ENCODE measurements at regions not wholly inside any gene's neighbourhood (a gene's known extent, or its start where the extent isn't known, plus 50 kb on each side); places are given as distances from the start of the nearest gene placed in this dataset.

DNA sequence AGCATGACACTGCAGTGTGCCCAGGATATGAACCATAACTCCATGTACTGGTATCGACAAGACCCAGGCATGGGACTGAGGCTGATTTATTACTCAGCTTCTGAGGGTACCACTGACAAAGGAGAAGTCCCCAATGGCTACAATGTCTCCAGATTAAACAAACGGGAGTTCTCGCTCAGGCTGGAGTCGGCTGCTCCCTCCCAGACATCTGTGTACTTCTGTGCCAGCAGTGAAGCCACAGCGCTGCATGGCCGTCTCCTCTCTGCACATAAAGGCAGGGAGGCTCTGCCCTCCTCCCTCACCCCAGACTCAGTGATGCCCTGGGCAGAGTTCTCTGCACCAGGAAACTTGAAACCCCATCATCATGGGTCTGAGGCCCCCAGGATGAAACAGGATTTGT is 70.7 kb upstream of the PRSS58 start:
- TF ChIP-seq POLR2A (IDR thresholded peaks at IDR 0.05; ENCODE audit: low read depth, low read length), result no peak
- FAIRE-seq (no peak), DNase-seq (ENCODE audit: insufficient read length, low spot score) (no peak)

DNA sequence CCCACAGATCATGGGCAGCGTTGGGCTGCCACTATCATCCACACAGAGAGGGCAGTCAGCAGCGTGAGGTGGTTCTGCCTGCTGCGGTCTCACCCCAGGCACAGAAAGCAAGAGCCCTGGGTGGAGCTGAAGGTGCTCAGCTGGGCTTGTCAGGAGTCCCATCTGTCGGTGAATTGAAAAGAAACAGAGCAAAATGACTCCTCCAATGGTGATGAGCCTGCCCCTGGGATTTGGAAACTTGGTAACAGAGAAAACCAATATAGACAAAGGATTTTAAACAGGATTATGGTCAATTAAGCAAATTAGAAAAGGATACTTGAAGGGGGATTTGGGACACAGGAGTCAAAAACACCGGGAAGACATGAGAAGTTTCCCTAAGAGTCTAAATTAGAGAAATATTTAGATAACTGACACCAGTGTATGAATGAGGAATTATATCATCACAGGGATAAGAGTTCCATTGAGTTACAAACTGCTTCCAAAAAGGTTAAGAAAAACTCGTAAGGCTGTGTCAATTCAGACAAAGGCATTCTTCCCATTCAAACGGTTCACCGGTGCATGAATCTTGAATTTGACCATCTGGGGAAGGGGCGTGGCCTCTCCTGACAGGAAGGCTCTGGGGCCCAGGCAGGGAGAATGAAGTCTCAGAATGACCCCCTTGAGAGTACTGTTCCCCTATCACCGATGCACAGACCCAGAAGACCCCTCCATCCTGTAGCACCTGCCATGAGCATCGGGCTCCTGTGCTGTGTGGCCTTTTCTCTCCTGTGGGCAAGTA is 70.0 kb upstream of the PRSS58 start:
- FAIRE-seq, result no peak
- TF ChIP-seq POLR2A (IDR thresholded peaks at IDR 0.05; ENCODE audit: low read depth, low read length), result no peak
- DNase-seq (ENCODE audit: insufficient read length, low spot score), result no peak

DNA sequence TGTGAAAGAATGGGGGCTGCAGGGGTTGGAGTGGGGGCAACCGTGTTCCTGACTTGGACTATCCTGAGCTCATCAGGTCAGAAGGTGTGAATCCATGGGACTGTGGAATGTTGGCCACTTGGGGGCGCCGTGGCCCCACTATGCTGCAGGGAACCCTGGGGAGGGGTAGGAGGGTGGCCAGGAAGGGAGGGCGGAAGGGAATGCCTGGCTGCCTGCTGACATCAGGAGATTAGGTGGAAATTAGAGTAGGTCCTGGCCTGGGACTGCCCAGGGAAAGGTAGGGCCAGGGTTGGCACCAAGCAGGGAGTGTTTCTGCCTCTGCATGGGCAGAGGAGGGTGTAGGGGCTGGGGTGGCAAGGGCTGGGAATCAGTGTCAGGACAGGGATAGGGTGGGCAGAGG is 65.8 kb upstream of the PRSS58 start:
- no peak for TF ChIP-seq POLR2A (IDR thresholded peaks at IDR 0.05; ENCODE audit: low read depth, low read length)
- DNase-seq (ENCODE audit: insufficient read length, low spot score) (peak; percentile 44), FAIRE-seq (no peak)

DNA sequence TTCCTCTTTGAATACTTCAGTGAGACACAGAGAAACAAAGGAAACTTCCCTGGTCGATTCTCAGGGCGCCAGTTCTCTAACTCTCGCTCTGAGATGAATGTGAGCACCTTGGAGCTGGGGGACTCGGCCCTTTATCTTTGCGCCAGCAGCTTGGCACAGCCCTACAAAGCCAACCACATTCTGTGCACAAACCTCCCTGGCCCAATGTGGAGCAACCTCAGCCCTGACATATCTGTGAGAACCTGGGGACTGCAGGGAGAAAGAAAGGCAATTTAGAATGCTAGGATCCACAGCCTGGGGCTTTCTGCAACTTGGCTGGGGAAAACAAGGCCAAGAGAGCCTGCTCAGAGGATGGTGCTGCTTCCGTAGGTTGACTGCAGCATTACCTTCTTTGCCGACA is 63.5 kb upstream of the PRSS58 start:
- TF ChIP-seq POLR2A (IDR thresholded peaks at IDR 0.05; ENCODE audit: low read depth, low read length), result no peak
- DNase-seq (ENCODE audit: insufficient read length, low spot score) (no peak), FAIRE-seq (no peak)

DNA sequence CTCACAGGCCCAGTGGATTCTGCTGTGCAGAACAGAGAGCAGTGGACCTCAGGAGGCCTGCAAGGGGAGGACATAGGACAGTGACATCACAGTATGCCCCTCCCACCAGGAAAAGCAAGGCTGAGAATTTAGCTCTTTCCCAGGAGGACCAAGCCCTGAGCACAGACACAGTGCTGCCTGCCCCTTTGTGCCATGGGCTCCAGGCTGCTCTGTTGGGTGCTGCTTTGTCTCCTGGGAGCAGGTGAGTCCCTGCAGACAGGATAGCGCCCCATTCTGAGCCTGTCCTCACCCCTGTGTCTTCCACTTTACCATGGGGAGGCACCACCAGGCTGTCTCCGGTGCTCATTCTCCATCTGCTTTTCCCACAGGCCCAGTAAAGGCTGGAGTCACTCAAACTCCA is 63.0 kb upstream of the PRSS58 start:
- TF ChIP-seq POLR2A (IDR thresholded peaks at IDR 0.05; ENCODE audit: low read depth, low read length), result no peak
- no peak for FAIRE-seq
- DNase-seq (ENCODE audit: insufficient read length, low spot score), result no peak

DNA sequence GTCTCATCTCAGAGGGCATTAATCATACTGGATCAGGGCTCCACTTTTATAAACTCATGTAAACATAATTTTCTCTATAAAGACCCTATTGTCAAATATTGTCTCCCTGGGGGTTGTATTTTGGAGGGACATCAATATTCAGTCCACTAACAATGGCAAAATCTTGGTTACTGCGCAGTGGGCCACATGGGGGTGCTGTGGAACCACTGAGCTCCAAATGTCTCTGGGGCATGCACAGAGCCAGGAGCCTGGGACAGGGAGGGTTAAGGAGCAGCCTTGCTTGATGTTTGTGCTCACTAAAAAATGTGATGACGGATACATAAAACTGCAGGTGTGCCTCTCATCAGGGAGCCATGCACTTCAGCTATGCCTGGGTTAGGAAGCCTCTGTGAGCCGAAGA is 62.1 kb upstream of the PRSS58 start:
- TF ChIP-seq POLR2A (IDR thresholded peaks at IDR 0.05; ENCODE audit: low read depth, low read length), result no peak
- FAIRE-seq, result no peak
- no peak for DNase-seq (ENCODE audit: insufficient read length, low spot score)

DNA sequence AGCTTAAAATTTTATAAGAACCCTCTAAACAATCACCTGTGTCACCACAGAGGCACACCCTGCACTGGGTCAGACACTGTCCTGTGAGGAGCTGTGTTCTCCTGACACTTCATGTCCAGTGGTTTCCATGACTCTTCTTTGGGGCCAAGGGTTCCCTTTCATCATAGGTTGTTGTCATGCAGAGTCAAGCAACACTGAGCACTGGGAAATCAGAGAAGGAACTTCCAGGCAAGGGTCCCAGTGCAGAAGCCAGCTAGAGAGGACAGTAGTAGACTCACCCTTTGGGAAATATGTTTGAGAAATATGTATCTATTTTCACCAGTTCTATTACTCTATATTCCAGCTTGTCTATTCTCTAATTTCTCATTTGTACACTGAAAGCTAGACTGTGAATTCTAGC is 56.4 kb upstream of the PRSS58 start:
- FAIRE-seq (no peak), DNase-seq (ENCODE audit: insufficient read length, low spot score) (no peak)
- no peak for TF ChIP-seq POLR2A (IDR thresholded peaks at IDR 0.05; ENCODE audit: low read depth, low read length)

DNA sequence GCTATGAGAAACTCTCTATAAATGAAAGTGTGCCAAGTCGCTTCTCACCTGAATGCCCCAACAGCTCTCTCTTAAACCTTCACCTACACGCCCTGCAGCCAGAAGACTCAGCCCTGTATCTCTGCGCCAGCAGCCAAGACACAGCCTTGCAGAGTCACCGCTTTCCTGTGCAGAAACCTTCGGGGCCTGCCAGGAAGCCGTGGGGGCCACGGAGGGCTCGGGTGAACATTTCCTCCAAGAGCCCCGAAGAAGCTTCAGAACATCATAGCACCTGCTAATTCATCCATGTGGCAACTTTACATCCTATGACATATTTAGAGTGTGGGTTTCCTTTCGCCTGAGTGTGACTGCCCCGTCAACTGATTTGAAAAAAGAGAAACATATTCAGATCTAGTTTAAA is 55.7 kb upstream of the PRSS58 start:
- no peak for TF ChIP-seq POLR2A (IDR thresholded peaks at IDR 0.05; ENCODE audit: low read depth, low read length)
- FAIRE-seq (no peak), DNase-seq (ENCODE audit: insufficient read length, low spot score) (no peak)

DNA sequence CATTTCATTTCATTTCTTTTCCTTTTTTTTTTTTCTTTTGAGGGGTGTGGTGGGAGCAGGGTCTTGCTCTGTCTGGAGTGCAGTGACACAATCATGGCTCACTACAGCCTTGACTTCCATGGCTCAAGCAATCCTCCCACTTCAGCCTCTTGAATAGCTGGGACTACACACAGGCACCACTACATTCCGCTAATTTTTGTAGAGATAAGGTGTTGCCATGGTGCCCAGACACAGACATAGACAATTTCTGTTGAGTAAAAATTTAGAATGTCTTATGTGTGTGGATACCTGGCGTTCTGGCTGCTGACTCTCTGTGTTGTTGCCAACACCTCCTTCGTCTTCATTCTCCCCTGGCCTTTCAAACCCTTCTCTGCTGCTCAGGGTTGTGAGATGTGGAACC is 54.0 kb upstream of the PRSS58 start:
- FAIRE-seq, result no peak
- no peak for DNase-seq (ENCODE audit: insufficient read length, low spot score)
- no peak for TF ChIP-seq POLR2A (IDR thresholded peaks at IDR 0.05; ENCODE audit: low read depth, low read length)

DNA sequence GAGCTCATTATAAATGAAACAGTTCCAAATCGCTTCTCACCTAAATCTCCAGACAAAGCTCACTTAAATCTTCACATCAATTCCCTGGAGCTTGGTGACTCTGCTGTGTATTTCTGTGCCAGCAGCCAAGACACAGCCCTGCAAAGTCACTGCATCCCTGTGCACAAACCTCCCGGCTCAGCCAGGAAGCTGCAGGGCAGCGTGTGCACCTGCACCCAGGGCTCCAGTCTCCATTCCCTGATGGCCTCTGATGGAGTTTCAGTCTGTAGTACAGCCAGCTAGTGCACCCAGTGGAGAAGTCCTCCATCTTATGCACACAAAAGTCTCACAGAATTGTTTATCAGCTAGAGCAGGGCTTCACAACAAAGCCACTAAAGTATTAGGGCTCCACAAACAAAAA is 51.1 kb upstream of the PRSS58 start:
- no peak for DNase-seq (ENCODE audit: insufficient read length, low spot score)
- no peak for FAIRE-seq
- TF ChIP-seq POLR2A (IDR thresholded peaks at IDR 0.05; ENCODE audit: low read depth, low read length), result no peak

DNA sequence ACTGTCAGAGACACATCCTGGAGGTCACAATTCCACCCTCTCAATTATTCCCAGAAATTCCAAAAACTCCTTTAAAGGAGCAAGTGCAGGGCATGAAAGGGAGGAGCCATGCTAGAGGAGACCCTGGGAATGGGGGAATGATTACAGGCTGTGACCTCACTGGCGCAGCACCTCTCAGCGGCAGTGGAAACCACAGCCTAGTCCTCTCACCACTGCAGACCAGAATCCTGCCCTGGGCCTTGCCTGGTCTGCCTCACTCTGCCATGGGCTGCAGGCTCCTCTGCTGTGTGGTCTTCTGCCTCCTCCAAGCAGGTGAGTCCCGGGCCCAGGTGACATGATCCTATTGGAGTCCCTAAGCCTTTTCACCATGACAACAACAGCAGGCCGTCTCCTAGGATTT is 50.5 kb upstream of the PRSS58 start:
- FAIRE-seq (no peak), DNase-seq (ENCODE audit: insufficient read length, low spot score) (no peak)
- TF ChIP-seq POLR2A (IDR thresholded peaks at IDR 0.05; ENCODE audit: low read depth, low read length), result no peak
